ENCODE measurements at regions not wholly inside any gene's neighbourhood (a gene's known extent, or its start where the extent isn't known, plus 50 kb on each side); places are given as distances from the start of the nearest gene placed in this dataset.

- no peaks in the 10 kb centered on the region for H3K27me3 ChIP-seq (ENCODE audit: insufficient read depth in 3 of 3, low read length in 2 of 3)
- no peak for TF ChIP-seq CTCF (IDR thresholded peaks at IDR 0.05)
- no peaks in the 10 kb centered on the region for H3K4me1 ChIP-seq
- H3K27ac ChIP-seq = no peak overlapping the region
- no peaks in the 10 kb centered on the region for H3K36me3 ChIP-seq (ENCODE audit: insufficient read depth in 1 of 2, low read depth in 1 of 2)
- 86 to 91% (median 91%) methylated on average over 5 of the region's 5 CpGs for WGBS, 3 donors
- intact Hi-C loops (cut with DNase I) = no loop called here
- DNase-seq (no peak), ATAC-seq (no peak)
- no peaks in the 10 kb centered on the region for H3K9me3 ChIP-seq
- no peak overlapping the region for H3K4me3 ChIP-seq
These were observed 104.6 kb upstream of the ZC3H11B start for GRCh38 chr1:219717536-219717935.

- Histone ChIP-seq H3K27ac (no peak overlapping the region), H3K4me3 (no peak overlapping the region), H3K36me3 (ENCODE audit: insufficient read depth in 1 of 2, low read depth in 1 of 2) (no peaks in the 10 kb centered on the region), H3K9me3 (no peaks in the 10 kb centered on the region), H3K4me1 (no peaks in the 10 kb centered on the region), H3K27me3 (ENCODE audit: insufficient read depth in 3 of 3, low read length in 2 of 3) (no peaks in the 10 kb centered on the region)
- no peak for TF ChIP-seq CTCF (IDR thresholded peaks at IDR 0.05)
- no peak for ATAC-seq
- intact Hi-C loops (cut with DNase I) = no loop called here
- WGBS, 3 donors = 95 to 99% (median 95%) methylated on average over 3 of the region's 3 CpGs
- DNase-seq = no peak
These were observed 103.8 kb upstream of the ZC3H11B start for GRCh38 chr1:219716611-219717114.

GRCh38 chr1:219713981-219714381 is 101.1 kb upstream of the ZC3H11B start:
- intact Hi-C loops (cut with DNase I) = no loop called here
- Histone ChIP-seq H3K4me3 (no peak overlapping the region), H3K36me3 (ENCODE audit: insufficient read depth in 1 of 2, low read depth in 1 of 2) (no peaks in the 10 kb centered on the region), H3K9me3 (no peaks in the 10 kb centered on the region), H3K27ac (no peak overlapping the region), H3K27me3 (ENCODE audit: insufficient read depth in 3 of 3, low read length in 2 of 3) (no peaks in the 10 kb centered on the region), H3K4me1 (no peaks in the 10 kb centered on the region)
- TF ChIP-seq CTCF (IDR thresholded peaks at IDR 0.05) = no peak
- WGBS, 3 donors = 56 to 72% (median 59%) methylated on average over 4 of the region's 4 CpGs
- DNase-seq (no peak), ATAC-seq (no peak)

- TF ChIP-seq CTCF (IDR thresholded peaks at IDR 0.05) = no peak
- 49 to 67% (median 52%) methylated on average over 4 of the region's 4 CpGs for WGBS, 3 donors
These were observed 99.6 kb upstream of the ZC3H11B start for GRCh38 chr1:219712506-219712905.

GRCh38 chr1:219710529-219711194 is 97.8 kb upstream of the ZC3H11B start:
- no peaks in the 10 kb centered on the region for H3K36me3 ChIP-seq (ENCODE audit: insufficient read depth in 1 of 2, low read depth in 1 of 2)
- 92 to 96% (median 95%) methylated on average over 6 of the region's 6 CpGs for WGBS, 3 donors
- no peaks in the 10 kb centered on the region for H3K27me3 ChIP-seq (ENCODE audit: insufficient read depth in 3 of 3, low read length in 2 of 3)
- ATAC-seq (no peak), DNase-seq (no peak)
- no peak overlapping the region for H3K27ac ChIP-seq
- H3K9me3 ChIP-seq = no peaks in the 10 kb centered on the region
- TF ChIP-seq CTCF (IDR thresholded peaks at IDR 0.05) = no peak
- H3K4me1 ChIP-seq = no peaks in the 10 kb centered on the region
- intact Hi-C loops (cut with DNase I) = no loop called here
- no peak overlapping the region for H3K4me3 ChIP-seq

More at GRCh38 chr1:219712506-219712905, 99.6 kb upstream of the ZC3H11B start:
- intact Hi-C loops (cut with DNase I) = no loop called here
- Histone ChIP-seq H3K9me3 (no peaks in the 10 kb centered on the region), H3K27me3 (ENCODE audit: insufficient read depth in 3 of 3, low read length in 2 of 3) (no peaks in the 10 kb centered on the region), H3K36me3 (ENCODE audit: insufficient read depth in 1 of 2, low read depth in 1 of 2) (no peaks in the 10 kb centered on the region), H3K27ac (no peak overlapping the region), H3K4me1 (no peaks in the 10 kb centered on the region), H3K4me3 (no peak overlapping the region)
- DNase-seq (no peak), ATAC-seq (no peak)

All from psoas muscle (tissue), 7 donors.